ENCODE measurements at regions not wholly inside any gene's neighbourhood (a gene's known extent, or its start where the extent isn't known, plus 50 kb on each side); places are given as distances from the start of the nearest gene placed in this dataset.

GRCh38 chr9:89743573-89744254, 138.9 kb downstream of the GADD45G start:
- Mint-ChIP-seq H3K4me1 (ENCODE audit: low read depth) (peaks cover 70% of the 10 kb centered on the region), H3K4me3 (peak overlapping the region; percentile 27), H3K9me3 (peaks cover 3% of the 10 kb centered on the region), H3K27ac (peak overlapping the region; percentile 87), H3K36me3 (ENCODE audit: low read depth) (no peaks in the 10 kb centered on the region), H3K27me3 (peaks cover 6% of the 10 kb centered on the region)
- ChIA-PET CTCF (interaction anchor here (0.6 to 3.0 kb wide), 17 partner anchors 9 to 358 kb away, joined by 3 to 18 read pairs (median 4); no protein-coding TSS in a partner anchor), POLR2A (interaction anchor here (0.7 to 1.9 kb wide), 8 partner anchors 12 to 589 kb away, joined by 3 to 5 read pairs (median 4); partner anchors contain the start of gene GADD45G)
- DNase-seq: peak; percentile 80
- peak; percentile 77 for ATAC-seq
- no peak for TF ChIP-seq CTCF (IDR thresholded peaks at IDR 0.05)
- intact Hi-C loops (cut with micrococcal nuclease): loop anchor here (5.0 kb wide), 1 partner anchor 41 kb away; no protein-coding TSS in a partner anchor

- H3K27ac Mint-ChIP-seq: peak overlapping the region; percentile 87
- DNase-seq: no peak
Observed at GRCh38 chr9:89744255-89744648, 139.4 kb downstream of the GADD45G start.

GRCh38 chr9:89744730-89745129, 139.9 kb downstream of the GADD45G start:
- POLR2A ChIA-PET: interaction anchor here (0.5 to 1.9 kb wide), 3 partner anchors 11 to 141 kb away, joined by 3 to 5 read pairs (median 4); no protein-coding TSS in a partner anchor

More at GRCh38 chr9:89744255-89744648, 139.4 kb downstream of the GADD45G start:
- ChIA-PET POLR2A (interaction anchor here (0.7 to 1.9 kb wide), 7 partner anchors 12 to 590 kb away, joined by 3 to 5 read pairs (median 4); no protein-coding TSS in a partner anchor), CTCF (interaction anchor here (0.6 to 3.0 kb wide), 13 partner anchors 16 to 358 kb away, joined by 3 to 18 read pairs (median 4); no protein-coding TSS in a partner anchor)
- Mint-ChIP-seq H3K4me3 (peak overlapping the region; percentile 21), H3K4me1 (ENCODE audit: low read depth) (peaks cover 67% of the 10 kb centered on the region), H3K36me3 (ENCODE audit: low read depth) (no peaks in the 10 kb centered on the region), H3K9me3 (peaks cover 3% of the 10 kb centered on the region), H3K27me3 (peaks cover 2% of the 10 kb centered on the region)
- no peak for TF ChIP-seq CTCF (IDR thresholded peaks at IDR 0.05)
- no peak for ATAC-seq
- intact Hi-C loops (cut with micrococcal nuclease): loop anchor here (5.0 kb wide), 1 partner anchor 42 kb away; no protein-coding TSS in a partner anchor

GRCh38 chr9:89745601-89746376, 141.0 kb downstream of the GADD45G start:
- TF ChIP-seq CTCF (IDR thresholded peaks at IDR 0.05): no peak
- ATAC-seq: no peak
- Mint-ChIP-seq H3K4me3 (no peak overlapping the region), H3K27me3 (peaks cover 2% of the 10 kb centered on the region), H3K9me3 (peaks cover 3% of the 10 kb centered on the region), H3K27ac (no peak overlapping the region), H3K4me1 (ENCODE audit: low read depth) (peaks cover 55% of the 10 kb centered on the region), H3K36me3 (ENCODE audit: low read depth) (no peaks in the 10 kb centered on the region)
- ChIA-PET POLR2A (no interaction called here), CTCF (no interaction called here)
- DNase-seq: no peak
- intact Hi-C loops (cut with micrococcal nuclease): no loop called here

More at GRCh38 chr9:89744730-89745129, 139.9 kb downstream of the GADD45G start:
- H3K4me3 Mint-ChIP-seq: peak overlapping the region; percentile 21
- no peak for TF ChIP-seq CTCF (IDR thresholded peaks at IDR 0.05)
- H3K27me3 Mint-ChIP-seq: peaks cover 2% of the 10 kb centered on the region
- H3K4me1 Mint-ChIP-seq (ENCODE audit: low read depth): peaks cover 66% of the 10 kb centered on the region
- peak overlapping the region; percentile 87 for H3K27ac Mint-ChIP-seq
- no peaks in the 10 kb centered on the region for H3K36me3 Mint-ChIP-seq (ENCODE audit: low read depth)
- peaks cover 3% of the 10 kb centered on the region for H3K9me3 Mint-ChIP-seq
- intact Hi-C loops (cut with micrococcal nuclease): loop anchor here (5.0 kb wide), 1 partner anchor 42 kb away; no protein-coding TSS in a partner anchor
- CTCF ChIA-PET: interaction anchor here (2.5 to 3.0 kb wide), 2 partner anchors 17 to 142 kb away, joined by 8 to 18 read pairs; no protein-coding TSS in a partner anchor
- DNase-seq (no peak), ATAC-seq (no peak)

Data from activated CD8-positive, alpha-beta T cell treated with anti-CD3 and anti-CD28 coated beads for 36 hours (primary cell).